ENCODE measurements at regions not wholly inside any gene's neighbourhood (a gene's known extent, or its start where the extent isn't known, plus 50 kb on each side); places are given as distances from the start of the nearest gene placed in this dataset.
A peak's percentile ranks its signal among the peaks of the same experiment; 100 is the strongest.
"Not testable (repeated sequence)": the region's sequence is repeated elsewhere in the genome, so short reads cannot be mapped to it uniquely, and the experiment has no call there.

DNA sequence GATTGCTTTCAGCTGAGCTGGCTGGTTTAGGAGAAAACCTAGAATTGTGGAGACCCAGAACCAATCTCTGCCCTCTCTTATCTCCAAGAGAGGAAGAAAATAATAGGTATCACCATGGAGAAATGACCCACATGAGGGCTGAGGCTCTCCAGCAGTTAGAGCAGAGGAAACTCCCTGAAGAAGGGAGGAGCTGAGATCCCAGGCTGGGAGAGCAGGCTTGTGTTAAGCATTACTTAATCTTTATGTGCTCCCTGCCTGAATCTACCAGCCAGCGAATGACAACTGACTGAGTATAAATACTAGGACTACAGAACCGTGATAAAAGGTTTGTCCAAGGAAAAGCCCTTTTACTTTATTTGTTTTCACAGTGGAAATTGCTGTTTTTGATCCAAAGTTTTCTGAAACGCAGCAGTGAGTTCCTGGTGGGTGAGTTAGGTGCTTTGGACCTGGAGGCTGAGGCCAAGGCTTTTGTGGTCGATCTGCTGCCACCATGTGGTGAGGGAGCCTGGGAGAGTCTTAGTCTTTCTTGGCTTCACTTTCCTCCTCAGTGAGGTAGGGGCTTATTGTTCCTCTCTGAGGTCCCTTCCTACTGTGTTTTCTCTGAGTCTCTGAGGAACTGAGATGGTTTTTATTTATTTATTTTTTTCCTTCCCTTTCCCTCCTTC, 219.5 kb upstream of the NOTCH2NLA start:
- not testable (repeated sequence) for H3K9ac ChIP-seq (ENCODE audit: extremely low read depth, insufficient read length, low read length); H2BK5ac ChIP-seq (ENCODE audit: insufficient read length, low read length); H3K9me3 Mint-ChIP-seq; H3K23ac ChIP-seq (ENCODE audit: insufficient read length, low read depth, low read length); H3K36me3 Mint-ChIP-seq (ENCODE audit: insufficient read depth in 1 of 3, low read depth in 3 of 3); H3K23me2 ChIP-seq (ENCODE audit: insufficient read length, low read depth, low read length, poor library complexity, severe bottlenecking); H3K27ac Mint-ChIP-seq; H3K4ac ChIP-seq (ENCODE audit: low read depth, low read length); DNase-seq; H4K8ac ChIP-seq (replicated peaks; ENCODE audit: insufficient read length, low read depth, low read length); H2BK12ac ChIP-seq (ENCODE audit: insufficient read length, low read depth, low read length); H4K5ac ChIP-seq (ENCODE audit: insufficient read length, low read depth, low read length); H3K4me1 ChIP-seq (ENCODE audit: insufficient read depth, low read length); H3K79me1 ChIP-seq (ENCODE audit: insufficient read depth, low read depth, low read length, poor library complexity, severe bottlenecking); H3K4me2 ChIP-seq (ENCODE audit: insufficient read depth, insufficient read length, low read length); H3K27me3 Mint-ChIP-seq (ENCODE audit: low read depth); H3K4me1 Mint-ChIP-seq; H2BK15ac ChIP-seq (ENCODE audit: low read depth, low read length); H4K20me1 ChIP-seq (ENCODE audit: control insufficient read depth, insufficient read depth, insufficient read length); H3K56ac ChIP-seq (ENCODE audit: insufficient read length, low read depth, low read length); H3T11ph ChIP-seq (ENCODE audit: low read length); H2BK20ac ChIP-seq (ENCODE audit: low read depth, low read length, poor library complexity, severe bottlenecking); H3K27ac ChIP-seq (ENCODE audit: insufficient read length, low read depth, low read length); H3K18ac ChIP-seq (ENCODE audit: insufficient read length, low read depth, low read length); H3K14ac ChIP-seq (ENCODE audit: insufficient read depth, low read length); H3K27me3 ChIP-seq (ENCODE audit: insufficient read depth, low read length); H2AFZ ChIP-seq (ENCODE audit: low read length); H3K9me3 ChIP-seq (ENCODE audit: control insufficient read depth, low read depth, low read length); H3K79me2 ChIP-seq (ENCODE audit: insufficient read depth, low read length); H3K4me3 Mint-ChIP-seq; H2BK120ac ChIP-seq (ENCODE audit: low read depth, low read length, poor library complexity, severe bottlenecking); H4K91ac ChIP-seq (ENCODE audit: insufficient read length, low read depth, low read length); H2AK5ac ChIP-seq (ENCODE audit: insufficient read length, low read length)
- no CpG with 5 or more reads among the region's 4 CpGs for WGBS (ENCODE audit: extremely low coverage, insufficient read length, low lambda C conversion rate)
- peak; percentile 55 for TF ChIP-seq CTCF (conservative IDR thresholded peaks at IDR 0.05)
